Right cardiac atrium (tissue), 5 donors: ENCODE measurements at regions not wholly inside any gene's neighbourhood (a gene's known extent, or its start where the extent isn't known, plus 50 kb on each side); places are given as distances from the start of the nearest gene placed in this dataset.

Experiments used
- ATAC-seq, 2 donors: fragments of 200-7000 bp; cut with Tn5 transposase; one replicate each; pipeline versions ENCODE4 v1.8.0 to v1.9.1; 2020; ENCODE audit warnings: moderate library complexity in 2 of 2, mild to moderate bottlenecking in 1 of 2
- DNase-seq, 3 donors: peaks; one replicate each; pipeline ENCODE4 v3.0.0-alpha.2; 2020
- H3K27ac ChIP-seq: one replicate; pipeline ENCODE4 v1.5.1; 2013; ENCODE audit warnings: mild to moderate bottlenecking, low read length, control low read depth, moderate library complexity
- H3K27me3 ChIP-seq: one replicate; pipeline ENCODE4 v1.6.1; 2013; ENCODE audit not compliant: control insufficient read depth, insufficient read depth
- H3K4me1 ChIP-seq: one replicate; pipeline ENCODE4 v1.6.1; 2013; ENCODE audit warnings: low read length; ENCODE audit not compliant: control insufficient read depth, insufficient read depth
- H3K4me3 ChIP-seq: one replicate; pipeline ENCODE4 v1.5.1; 2013; ENCODE audit warnings: low read length, control low read depth
- H3K9me3 ChIP-seq: one replicate; pipeline ENCODE4 v1.6.1; 2013; ENCODE audit warnings: low read length; ENCODE audit not compliant: control insufficient read depth
- WGBS: extraction: QIAGEN DNeasy Blood & Tissue Kit; methylation state at CpG from one replicate; pipeline ENCODE4 v1.1.7; 2013; 5-methylcytosine and 5-hydroxymethylcytosine counted together
- intact Hi-C, 4 donors: fragments of 100-400 bp; cut with DNase I; formaldehyde crosslinking; loops; one replicate each; pipeline versions ENCODE4 v1.11.0 to v1.14.0; 2022 to 2023
- donor health status: healthy with polysubstance abuse.
- donor health status: DM: no; HTN: yes; CAD: no.
- donor health status: DM: no; HTN: no; CAD: no.
- donor health status: DM: no; HTN: yes; CAD: no; lungs with severe emphysema.
- donor health status: DM: yes; HTN: yes; CAD: no.

DNA sequence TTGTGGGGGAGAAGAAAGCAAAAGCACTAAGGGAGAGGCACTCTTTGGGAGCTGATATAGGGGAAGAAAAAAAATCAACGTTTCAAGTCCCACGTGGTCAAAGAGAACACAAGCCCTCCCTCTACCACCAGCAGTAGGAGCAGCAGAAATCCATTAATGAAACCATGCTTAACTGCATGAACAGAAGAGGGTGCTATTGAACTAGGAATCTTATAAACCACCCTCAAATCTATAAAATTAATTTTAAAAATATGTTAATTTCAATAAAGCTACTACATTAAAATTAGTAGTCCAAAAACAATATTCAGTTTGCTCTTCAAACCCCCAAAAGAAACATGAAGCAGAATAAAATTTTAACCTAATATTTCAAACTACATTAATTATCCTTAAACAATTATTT lies 147.8 kb downstream of the TMEM18 start:
- Histone ChIP-seq H3K4me1 (no peaks in the 10 kb centered on the region), H3K27ac (no peak overlapping the region), H3K4me3 (no peak overlapping the region), H3K9me3 (no peaks in the 10 kb centered on the region), H3K27me3 (no peaks in the 10 kb centered on the region)
- DNase-seq (no peak), ATAC-seq (no peak)
- intact Hi-C loops, result no loop called here
- under 1% methylated on average over 2 of the region's 2 CpGs for WGBS

GRCh38 chr2:527581-527980 lies 149.6 kb downstream of the TMEM18 start:
- intact Hi-C loops, result no loop called here
- DNase-seq (no peak), ATAC-seq (no peak)
- 53% methylated on average over 12 of the region's 12 CpGs for WGBS
- H3K9me3 ChIP-seq, result no peaks in the 10 kb centered on the region
- H3K27ac ChIP-seq, result no peak overlapping the region
- no peaks in the 10 kb centered on the region for H3K4me1 ChIP-seq
- no peak overlapping the region for H3K4me3 ChIP-seq
- no peaks in the 10 kb centered on the region for H3K27me3 ChIP-seq

GRCh38 chr2:526918-527317 lies 150.3 kb downstream of the TMEM18 start:
- Histone ChIP-seq H3K27ac (no peak overlapping the region), H3K27me3 (no peaks in the 10 kb centered on the region), H3K9me3 (no peaks in the 10 kb centered on the region), H3K4me3 (no peak overlapping the region), H3K4me1 (no peaks in the 10 kb centered on the region)
- DNase-seq, result no peak
- ATAC-seq, result no peak
- intact Hi-C loops, result no loop called here
- WGBS, result 94% methylated on average over 5 of the region's 5 CpGs

DNA sequence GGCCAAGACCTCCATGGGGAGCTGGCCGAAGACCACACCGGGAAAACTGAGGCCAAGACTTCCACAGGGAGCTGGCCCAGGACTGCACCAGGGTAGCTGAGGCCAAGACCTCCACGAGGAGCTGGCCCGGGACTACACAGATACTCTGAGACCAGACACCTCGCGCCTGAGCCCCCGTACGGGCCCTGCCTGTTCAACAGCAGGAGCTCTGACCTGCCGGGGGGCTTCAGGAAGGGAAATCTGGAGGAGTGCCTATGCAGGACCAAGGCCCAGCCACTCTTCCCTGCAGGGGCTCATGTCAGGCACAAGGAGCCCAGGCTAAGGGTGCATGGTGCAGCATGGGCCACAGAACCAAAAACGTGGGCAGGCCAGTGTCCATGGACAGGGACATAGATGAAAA lies 151.6 kb downstream of the TMEM18 start:
- DNase-seq, result no peak
- H3K9me3 ChIP-seq, result no peaks in the 10 kb centered on the region
- no peak overlapping the region for H3K4me3 ChIP-seq
- H3K27me3 ChIP-seq, result no peaks in the 10 kb centered on the region
- intact Hi-C loops, result no loop called here
- H3K4me1 ChIP-seq, result no peaks in the 10 kb centered on the region
- WGBS, result 85% methylated on average over 10 of the region's 10 CpGs
- no peak overlapping the region for H3K27ac ChIP-seq
- no peak for ATAC-seq

DNA sequence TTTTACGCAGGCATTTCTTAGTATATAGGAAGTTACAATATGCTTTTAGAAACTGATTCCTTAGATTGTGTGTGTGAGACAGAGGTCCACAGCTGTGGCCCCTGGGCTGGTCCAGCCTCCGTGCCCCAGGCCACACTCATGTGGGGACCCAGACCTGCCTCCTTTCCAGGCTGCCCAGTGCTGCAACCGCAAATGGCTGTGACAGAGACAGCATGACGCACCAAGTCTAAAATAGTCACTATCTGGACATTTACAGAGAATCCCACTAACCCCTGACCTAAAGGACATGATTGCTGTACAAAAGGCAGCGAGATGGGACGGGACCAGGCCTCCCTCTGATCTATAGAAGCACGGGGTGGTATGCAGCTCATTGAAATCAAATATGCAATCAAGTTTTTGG lies 152.2 kb downstream of the TMEM18 start:
- DNase-seq, result no peak
- H3K4me1 ChIP-seq, result no peaks in the 10 kb centered on the region
- H3K27ac ChIP-seq, result no peak overlapping the region
- H3K4me3 ChIP-seq, result no peak overlapping the region
- no peaks in the 10 kb centered on the region for H3K9me3 ChIP-seq
- 70% methylated on average over 7 of the region's 7 CpGs for WGBS
- no peak for ATAC-seq
- intact Hi-C loops, result no loop called here
- H3K27me3 ChIP-seq, result no peaks in the 10 kb centered on the region

- DNase-seq, result no peak
- H3K4me3 ChIP-seq, result no peak overlapping the region
- no peaks in the 10 kb centered on the region for H3K9me3 ChIP-seq
- H3K27me3 ChIP-seq, result no peaks in the 10 kb centered on the region
- intact Hi-C loops, result no loop called here
- no peak overlapping the region for H3K27ac ChIP-seq
- no peaks in the 10 kb centered on the region for H3K4me1 ChIP-seq
- no peak for ATAC-seq
- WGBS, result 60% methylated on average over 3 of the region's 3 CpGs
Measured at GRCh38 chr2:524442-524841, 152.8 kb downstream of the TMEM18 start.

DNA sequence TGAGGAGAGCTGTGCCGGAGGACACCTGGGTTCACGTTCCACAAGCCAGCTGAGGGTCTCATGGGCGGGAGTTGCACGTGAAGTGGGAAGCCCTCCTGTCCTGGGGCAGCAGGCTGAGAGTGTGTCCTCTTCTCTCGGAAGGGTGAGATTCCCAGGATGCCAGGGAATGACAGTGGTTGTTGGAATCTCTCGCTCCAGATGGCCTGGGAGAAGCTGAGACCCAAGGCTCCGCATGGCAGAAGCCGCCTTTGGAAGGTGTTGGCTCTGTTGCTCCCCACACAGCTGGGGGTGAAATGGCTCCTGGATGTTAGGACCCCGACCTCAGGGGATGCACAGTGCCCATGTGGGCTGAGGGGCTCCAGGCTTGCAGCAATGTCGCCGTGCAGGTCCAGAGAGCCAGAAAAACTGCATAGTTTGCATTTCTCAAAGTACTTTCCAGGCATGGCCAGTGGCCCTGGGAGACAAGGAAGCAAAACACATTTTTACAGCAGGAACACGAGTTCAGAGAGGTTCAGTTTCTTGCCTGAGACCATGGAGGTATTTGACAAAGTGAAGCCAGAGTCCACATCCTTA lies 153.4 kb downstream of the TMEM18 start:
- intact Hi-C loops, result no loop called here

DNA sequence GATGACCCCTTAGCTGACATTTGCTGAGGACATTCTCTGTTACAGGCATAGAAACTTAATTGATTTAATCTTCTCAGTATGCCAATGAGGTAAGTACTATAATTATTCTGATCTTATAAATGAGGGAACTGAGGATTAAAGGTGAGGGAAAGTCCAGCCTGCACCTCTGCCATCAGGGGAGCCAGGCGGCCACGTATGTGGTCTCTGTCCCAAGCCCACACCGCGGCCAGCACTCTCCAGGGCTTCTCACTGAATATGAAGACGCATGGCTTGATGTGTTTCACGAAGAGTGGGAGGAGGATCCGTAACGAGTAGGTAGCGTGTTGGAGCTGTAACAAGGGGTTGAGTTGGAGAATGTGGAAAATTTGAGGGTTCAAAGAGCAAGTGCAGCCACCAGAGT lies 154.4 kb downstream of the TMEM18 start:
- Histone ChIP-seq H3K4me3 (no peak overlapping the region), H3K27ac (no peak overlapping the region), H3K4me1 (no peaks in the 10 kb centered on the region), H3K9me3 (no peaks in the 10 kb centered on the region), H3K27me3 (no peaks in the 10 kb centered on the region)
- 89% methylated on average over 9 of the region's 9 CpGs for WGBS
- ATAC-seq, result no peak
- no peak for DNase-seq
- intact Hi-C loops, result no loop called here

More for the DNA sequence above, 153.4 kb downstream of the TMEM18 start:
- no peak for ATAC-seq
- WGBS, result 75% methylated on average over 12 of the region's 12 CpGs
- DNase-seq, result no peak
- H3K27ac ChIP-seq, result no peak overlapping the region
- no peaks in the 10 kb centered on the region for H3K4me1 ChIP-seq
- no peaks in the 10 kb centered on the region for H3K9me3 ChIP-seq
- no peaks in the 10 kb centered on the region for H3K27me3 ChIP-seq
- no peak overlapping the region for H3K4me3 ChIP-seq

DNA sequence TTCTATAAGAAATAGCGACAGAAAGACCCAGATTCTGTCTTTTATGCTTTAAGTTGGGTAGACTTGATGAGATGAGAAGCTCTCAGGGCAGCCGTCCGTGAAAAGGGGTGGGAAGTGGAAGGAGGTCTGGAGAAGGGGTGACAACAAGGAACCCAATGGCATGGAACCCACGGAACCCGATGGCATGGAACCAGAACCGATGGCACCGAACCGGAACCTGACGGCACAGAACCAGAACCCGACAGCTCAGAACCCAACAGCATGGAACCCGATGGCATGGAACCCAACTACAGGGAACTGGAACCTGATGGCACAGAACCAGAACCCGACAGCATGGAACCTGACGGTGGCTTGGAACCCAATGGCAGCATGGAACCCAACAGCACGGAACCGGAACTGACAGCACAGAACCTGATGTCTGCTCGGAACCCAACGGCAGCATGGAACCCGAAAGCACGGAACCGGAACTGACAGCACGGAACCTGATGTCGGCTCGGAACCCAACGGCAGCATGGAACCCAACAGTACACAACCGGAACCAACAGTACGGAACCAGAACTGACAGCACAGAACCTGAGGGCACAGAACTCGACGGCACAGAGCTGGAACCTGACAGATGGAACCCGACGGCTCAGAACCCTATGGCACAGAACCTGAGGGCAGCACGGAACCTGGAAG lies 155.2 kb downstream of the TMEM18 start:
- H3K27me3 ChIP-seq, result no peaks in the 10 kb centered on the region
- intact Hi-C loops, result no loop called here
- H3K27ac ChIP-seq, result no peak overlapping the region

DNA sequence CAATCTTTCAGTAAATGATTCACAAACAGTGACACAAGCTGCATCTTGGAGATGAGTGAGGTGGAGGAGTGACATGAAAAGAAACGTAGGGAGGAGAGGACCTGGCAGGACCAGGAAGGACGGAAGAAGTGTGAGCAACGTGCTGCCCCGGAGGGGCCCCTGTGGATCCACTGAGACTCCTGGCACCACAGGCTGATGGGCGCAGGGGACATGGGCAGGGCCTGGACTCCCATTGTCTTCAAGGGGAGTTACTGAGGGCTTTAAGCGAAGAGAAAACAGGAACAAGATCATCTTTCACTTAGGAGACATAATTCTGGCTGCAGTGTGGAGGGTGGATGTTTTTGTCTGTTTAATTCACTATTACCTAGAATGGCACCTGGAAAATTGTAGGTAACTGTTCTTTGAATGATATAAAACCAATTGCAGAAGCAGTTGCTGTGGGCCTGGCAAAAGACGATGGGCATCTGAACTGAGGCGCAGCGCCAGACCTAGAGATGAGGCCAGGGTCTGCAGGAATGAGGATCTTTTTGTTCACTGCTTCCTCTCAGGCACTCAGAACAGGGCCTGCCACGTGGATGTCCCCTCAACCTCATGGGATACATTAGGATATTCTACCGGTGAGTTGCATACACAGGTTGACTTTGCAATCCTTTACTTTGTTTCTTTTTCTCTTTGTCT lies 156.4 kb downstream of the TMEM18 start:
- Histone ChIP-seq H3K4me1 (no peaks in the 10 kb centered on the region), H3K4me3 (no peak overlapping the region), H3K27me3 (peaks cover 2% of the 10 kb centered on the region), H3K9me3 (no peaks in the 10 kb centered on the region), H3K27ac (no peak overlapping the region)
- intact Hi-C loops, result no loop called here
- WGBS, result 82% methylated on average over 11 of the region's 11 CpGs
- DNase-seq, result no peak
- ATAC-seq, result no peak

More for the DNA sequence above, 155.2 kb downstream of the TMEM18 start:
- Histone ChIP-seq H3K4me1 (no peaks in the 10 kb centered on the region), H3K9me3 (no peaks in the 10 kb centered on the region), H3K4me3 (no peak overlapping the region)
- WGBS, result 94% methylated on average over 31 of the region's 31 CpGs
- no peak for ATAC-seq
- no peak for DNase-seq

- H3K27me3 ChIP-seq, result peaks cover 2% of the 10 kb centered on the region
- DNase-seq (no peak), ATAC-seq (no peak)
- intact Hi-C loops, result no loop called here
- 67% methylated on average over 5 of the region's 5 CpGs for WGBS
- no peaks in the 10 kb centered on the region for H3K4me1 ChIP-seq
- no peak overlapping the region for H3K27ac ChIP-seq
- H3K9me3 ChIP-seq, result no peaks in the 10 kb centered on the region
- no peak overlapping the region for H3K4me3 ChIP-seq
Measured at GRCh38 chr2:516944-517343, 160.3 kb downstream of the TMEM18 start.
